ENCODE measurements at regions not wholly inside any gene's neighbourhood (a gene's known extent, or its start where the extent isn't known, plus 50 kb on each side); places are given as distances from the start of the nearest gene placed in this dataset.

DNA sequence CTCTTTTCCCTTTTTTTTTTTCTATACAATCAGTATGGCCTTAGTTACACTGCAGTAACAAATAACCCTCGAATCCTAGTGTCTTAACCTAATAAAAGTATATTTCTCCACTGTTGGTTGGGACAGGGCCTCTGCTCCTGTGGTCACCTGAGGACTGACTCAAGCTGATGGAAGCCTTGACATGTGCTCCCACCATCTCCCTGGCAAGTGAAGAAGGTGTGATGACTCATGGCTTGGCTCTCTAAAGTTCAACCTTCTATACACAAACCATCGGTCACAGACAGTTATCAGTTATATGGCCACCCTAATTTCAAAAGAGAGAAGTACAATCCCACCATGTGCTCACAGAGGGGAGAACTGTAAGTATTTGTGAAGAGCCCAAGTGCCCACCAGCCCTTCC lies 65.8 kb upstream of the CACNA2D3 start:
- H3K4me1 ChIP-seq (ENCODE audit: control insufficient read depth in 5 of 5, insufficient read depth in 5 of 5, low read length in 5 of 5): peaks cover 0 to 10% (median 4%) of the 10 kb centered on the region in 5 donors
- no peaks in the 10 kb centered on the region for H3K36me3 ChIP-seq (ENCODE audit: control insufficient read depth in 4 of 4, insufficient read depth in 4 of 4, low read length in 4 of 4)
- no peak overlapping the region for H3K27ac ChIP-seq (ENCODE audit: low read depth in 1 of 2, low read length in 1 of 2)
- no peaks in the 10 kb centered on the region for H3K27me3 ChIP-seq (ENCODE audit: control insufficient read depth in 3 of 3, insufficient read depth in 3 of 3, low read length in 2 of 3)
- ATAC-seq (ENCODE audit: insufficient read depth, low FRiP score) (no peak), DNase-seq (no peak)
- no peak overlapping the region for H3K9ac ChIP-seq (ENCODE audit: insufficient read depth in 1 of 2, low read length in 2 of 2)
- WGBS, 2 donors: 75 to 90% methylated on average over 2 of the region's 2 CpGs
- H3K4me3 ChIP-seq: no peak overlapping the region
- no peaks in the 10 kb centered on the region for H3K9me3 ChIP-seq (ENCODE audit: control insufficient read depth in 4 of 4, insufficient read depth in 3 of 4, low read length in 3 of 4)
- TF ChIP-seq, protein P1, sequence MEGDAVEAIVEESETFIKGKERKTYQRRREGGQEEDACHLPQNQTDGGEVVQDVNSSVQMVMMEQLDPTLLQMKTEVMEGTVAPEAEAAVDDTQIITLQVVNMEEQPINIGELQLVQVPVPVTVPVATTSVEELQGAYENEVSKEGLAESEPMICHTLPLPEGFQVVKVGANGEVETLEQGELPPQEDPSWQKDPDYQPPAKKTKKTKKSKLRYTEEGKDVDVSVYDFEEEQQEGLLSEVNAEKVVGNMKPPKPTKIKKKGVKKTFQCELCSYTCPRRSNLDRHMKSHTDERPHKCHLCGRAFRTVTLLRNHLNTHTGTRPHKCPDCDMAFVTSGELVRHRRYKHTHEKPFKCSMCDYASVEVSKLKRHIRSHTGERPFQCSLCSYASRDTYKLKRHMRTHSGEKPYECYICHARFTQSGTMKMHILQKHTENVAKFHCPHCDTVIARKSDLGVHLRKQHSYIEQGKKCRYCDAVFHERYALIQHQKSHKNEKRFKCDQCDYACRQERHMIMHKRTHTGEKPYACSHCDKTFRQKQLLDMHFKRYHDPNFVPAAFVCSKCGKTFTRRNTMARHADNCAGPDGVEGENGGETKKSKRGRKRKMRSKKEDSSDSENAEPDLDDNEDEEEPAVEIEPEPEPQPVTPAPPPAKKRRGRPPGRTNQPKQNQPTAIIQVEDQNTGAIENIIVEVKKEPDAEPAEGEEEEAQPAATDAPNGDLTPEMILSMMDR (IDR thresholded peaks at IDR 0.05; ENCODE audit: control extremely low read depth, extremely low read depth): no peak

DNA sequence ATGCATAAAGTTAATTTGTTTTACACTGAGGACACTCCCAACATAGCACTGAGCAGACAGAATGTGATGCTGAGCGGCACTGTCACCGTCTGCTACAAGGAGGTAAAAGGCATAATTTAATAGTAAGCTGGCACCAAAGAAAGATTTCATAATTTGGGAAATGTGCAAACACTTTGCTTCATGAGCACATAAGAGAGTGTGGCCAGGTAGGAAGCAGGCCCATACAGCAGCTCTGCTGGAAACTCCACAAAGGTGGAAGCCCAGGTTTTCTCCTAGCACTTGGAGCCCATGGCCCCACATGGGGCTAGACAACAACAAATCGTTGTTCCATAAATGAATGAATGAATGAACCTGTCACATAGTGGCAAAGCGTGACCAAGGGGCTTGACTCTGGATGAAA lies 68.5 kb upstream of the CACNA2D3 start:
- H3K9ac ChIP-seq (ENCODE audit: insufficient read depth in 1 of 2, low read length in 2 of 2): no peak overlapping the region
- H3K4me3 ChIP-seq: no peak overlapping the region
- DNase-seq (no peak), ATAC-seq (ENCODE audit: insufficient read depth, low FRiP score) (no peak)
- H3K36me3 ChIP-seq (ENCODE audit: control insufficient read depth in 4 of 4, insufficient read depth in 4 of 4, low read length in 4 of 4): no peaks in the 10 kb centered on the region
- H3K27me3 ChIP-seq (ENCODE audit: control insufficient read depth in 3 of 3, insufficient read depth in 3 of 3, low read length in 2 of 3): no peaks in the 10 kb centered on the region
- H3K4me1 ChIP-seq (ENCODE audit: control insufficient read depth in 5 of 5, insufficient read depth in 5 of 5, low read length in 5 of 5): peaks cover 0 to 10% (median 4%) of the 10 kb centered on the region in 5 donors
- peak overlapping the region in 1 of 2 donors; percentile 67 for H3K27ac ChIP-seq (ENCODE audit: low read depth in 1 of 2, low read length in 1 of 2)
- TF ChIP-seq, protein P1 (IDR thresholded peaks at IDR 0.05; ENCODE audit: control extremely low read depth, extremely low read depth): no peak
- no peaks in the 10 kb centered on the region for H3K9me3 ChIP-seq (ENCODE audit: control insufficient read depth in 4 of 4, insufficient read depth in 3 of 4, low read length in 3 of 4)
- 64 to 84% methylated on average over 4 of the region's 4 CpGs for WGBS, 2 donors

DNA sequence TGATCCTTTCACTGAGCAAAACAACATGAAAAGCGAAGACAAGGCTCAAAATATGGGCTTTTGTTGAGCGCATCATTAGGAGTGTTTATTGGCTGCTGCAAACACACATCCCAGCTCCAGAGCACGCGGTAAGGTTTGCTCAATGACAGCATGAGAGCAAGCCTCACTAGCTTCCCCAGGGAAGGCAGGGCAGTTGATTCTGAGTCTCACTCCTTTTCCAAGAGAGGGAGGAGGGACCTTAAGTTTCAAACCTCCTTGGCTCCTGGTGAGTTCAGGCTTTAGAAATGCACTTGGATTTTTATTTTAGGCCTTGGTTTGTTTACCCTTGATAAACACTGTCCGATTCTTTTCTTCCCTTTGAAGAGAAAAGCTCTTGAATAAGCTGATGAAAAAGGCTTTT lies 69.1 kb upstream of the CACNA2D3 start:
- Histone ChIP-seq H3K9me3 (ENCODE audit: control insufficient read depth in 4 of 4, insufficient read depth in 3 of 4, low read length in 3 of 4) (no peaks in the 10 kb centered on the region), H3K27me3 (ENCODE audit: control insufficient read depth in 3 of 3, insufficient read depth in 3 of 3, low read length in 2 of 3) (no peaks in the 10 kb centered on the region), H3K9ac (ENCODE audit: insufficient read depth in 1 of 2, low read length in 2 of 2) (no peak overlapping the region), H3K36me3 (ENCODE audit: control insufficient read depth in 4 of 4, insufficient read depth in 4 of 4, low read length in 4 of 4) (no peaks in the 10 kb centered on the region), H3K27ac (ENCODE audit: low read depth in 1 of 2, low read length in 1 of 2) (no peak overlapping the region), H3K4me3 (no peak overlapping the region), H3K4me1 (ENCODE audit: control insufficient read depth in 5 of 5, insufficient read depth in 5 of 5, low read length in 5 of 5) (peaks cover 0 to 12% (median 4%) of the 10 kb centered on the region in 5 donors)
- peak; percentile 45 to 69 (median 48) for DNase-seq
- peak; percentile 77 for ATAC-seq (ENCODE audit: insufficient read depth, low FRiP score)
- TF ChIP-seq, protein P1 (IDR thresholded peaks at IDR 0.05; ENCODE audit: control extremely low read depth, extremely low read depth): no peak
- 46 to 64% methylated on average over 5 of the region's 5 CpGs for WGBS, 2 donors

DNA sequence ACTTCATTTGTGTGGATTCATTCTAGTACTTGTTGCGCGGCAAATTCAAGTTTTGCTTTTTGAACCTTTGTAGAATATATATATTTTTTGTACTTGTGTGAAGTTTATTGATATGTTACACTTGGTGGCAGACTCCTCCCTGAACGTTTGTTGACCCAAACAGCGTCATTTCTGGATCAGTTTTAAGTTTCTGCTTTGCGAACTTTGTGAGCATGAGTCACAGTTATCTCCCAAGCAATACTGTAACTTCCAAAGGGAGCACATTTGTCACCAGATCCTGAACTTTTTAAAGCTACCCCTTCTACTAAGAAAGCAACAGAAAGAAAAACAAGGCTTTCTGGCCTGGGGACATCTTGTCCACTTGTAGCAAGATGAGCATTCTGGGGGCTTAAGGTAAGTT lies 74.8 kb upstream of the CACNA2D3 start:
- no peaks in the 10 kb centered on the region for H3K27me3 ChIP-seq (ENCODE audit: control insufficient read depth in 3 of 3, insufficient read depth in 3 of 3, low read length in 2 of 3)
- 81 to 89% methylated on average over 5 of the region's 5 CpGs for WGBS, 2 donors
- no peak for ATAC-seq (ENCODE audit: insufficient read depth, low FRiP score)
- H3K4me1 ChIP-seq (ENCODE audit: control insufficient read depth in 5 of 5, insufficient read depth in 5 of 5, low read length in 5 of 5): peaks cover 0 to 27% (median 13%) of the 10 kb centered on the region in 5 donors
- H3K9me3 ChIP-seq (ENCODE audit: control insufficient read depth in 4 of 4, insufficient read depth in 3 of 4, low read length in 3 of 4): no peaks in the 10 kb centered on the region
- H3K4me3 ChIP-seq: no peak overlapping the region
- TF ChIP-seq, protein P1 (IDR thresholded peaks at IDR 0.05; ENCODE audit: control extremely low read depth, extremely low read depth): no peak
- DNase-seq: no peak
- H3K9ac ChIP-seq (ENCODE audit: insufficient read depth in 1 of 2, low read length in 2 of 2): no peak overlapping the region
- H3K27ac ChIP-seq (ENCODE audit: low read depth in 1 of 2, low read length in 1 of 2): no peak overlapping the region
- no peaks in the 10 kb centered on the region for H3K36me3 ChIP-seq (ENCODE audit: control insufficient read depth in 4 of 4, insufficient read depth in 4 of 4, low read length in 4 of 4)
